Spleen (tissue), 7 donors: ENCODE measurements at regions not wholly inside any gene's neighbourhood (a gene's known extent, or its start where the extent isn't known, plus 50 kb on each side); places are given as distances from the start of the nearest gene placed in this dataset.

Experiments
- CTCF ChIP-seq, 11 experiments: fragments of 200-600 bp in 7 of 11; fragments of 450-650 bp in 4 of 11; sonication (generic) in 4 of 11; IDR thresholded peaks in 8 of 11; conservative IDR thresholded peaks in 3 of 11; 1 replicate in 7 of 11; 2 replicates in 4 of 11; pipeline versions ENCODE4 v1.4.0 to v1.8.0; 2016 to 2021; ENCODE audit warnings: antibody characterized with exemption in 11 of 11, inconsistent platforms in 4 of 11, mild to moderate bottlenecking in 1 of 11
- POLR2A ChIP-seq, 3 donors: fragments of 450-650 bp; IDR thresholded peaks; one replicate each; pipeline ENCODE4 v1.5.1; 2017; ENCODE audit warnings: antibody characterized with exemption in 3 of 3, mild to moderate bottlenecking in 1 of 3
- POLR2AphosphoS5 ChIP-seq, 3 donors: sonication (generic); formaldehyde crosslinking; IDR thresholded peaks; one replicate each; pipeline ENCODE4 v1.5.1; 2017; ENCODE audit warnings: antibody characterized with exemption in 3 of 3
- donor health status: DM: no; HTN: no; CAD: no; lungs with moderate emphysema.
- donor health status: DM: no; HTN: no; CAD: no.
- donor health status: DM: no; HTN: no; CAD: no.

- TF ChIP-seq POLR2A (IDR thresholded peaks at IDR 0.05) (no peak), CTCF (IDR thresholded peaks at IDR 0.05 in 8 of 11, conservative IDR thresholded peaks at IDR 0.05 in 3 of 11) (no peak), POLR2AphosphoS5 (IDR thresholded peaks at IDR 0.05) (no peak)
These were observed 72.3 kb downstream of the MCFD2 start for GRCh38 chr2:46843316-46843715.
